ENCODE measurements at regions not wholly inside any gene's neighbourhood (a gene's known extent, or its start where the extent isn't known, plus 50 kb on each side); places are given as distances from the start of the nearest gene placed in this dataset.

DNA sequence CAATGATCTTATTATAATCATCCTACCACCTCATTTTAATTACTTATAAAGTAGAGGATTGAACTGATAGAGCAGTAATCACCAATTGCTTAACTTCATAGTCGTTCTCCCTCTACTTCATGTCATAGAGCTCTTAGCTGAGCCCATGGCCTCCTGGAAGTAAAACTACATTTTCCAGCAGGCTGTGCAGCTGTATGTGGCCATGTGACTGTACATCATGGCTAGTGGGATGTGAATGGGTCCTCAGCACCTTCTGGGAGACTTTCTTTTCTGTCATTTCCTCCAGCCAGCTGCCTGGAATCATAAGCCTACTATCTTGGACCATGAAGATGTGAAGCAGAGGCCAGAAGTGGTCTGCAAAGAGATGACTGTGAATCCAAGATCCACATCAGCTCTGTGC, 128.7 kb upstream of the SKOR2 start:
- TF ChIP-seq EZH2 (IDR thresholded peaks at IDR 0.05; ENCODE audit: insufficient read depth, low read length) = no peak
- TF ChIP-seq, protein P1, sequence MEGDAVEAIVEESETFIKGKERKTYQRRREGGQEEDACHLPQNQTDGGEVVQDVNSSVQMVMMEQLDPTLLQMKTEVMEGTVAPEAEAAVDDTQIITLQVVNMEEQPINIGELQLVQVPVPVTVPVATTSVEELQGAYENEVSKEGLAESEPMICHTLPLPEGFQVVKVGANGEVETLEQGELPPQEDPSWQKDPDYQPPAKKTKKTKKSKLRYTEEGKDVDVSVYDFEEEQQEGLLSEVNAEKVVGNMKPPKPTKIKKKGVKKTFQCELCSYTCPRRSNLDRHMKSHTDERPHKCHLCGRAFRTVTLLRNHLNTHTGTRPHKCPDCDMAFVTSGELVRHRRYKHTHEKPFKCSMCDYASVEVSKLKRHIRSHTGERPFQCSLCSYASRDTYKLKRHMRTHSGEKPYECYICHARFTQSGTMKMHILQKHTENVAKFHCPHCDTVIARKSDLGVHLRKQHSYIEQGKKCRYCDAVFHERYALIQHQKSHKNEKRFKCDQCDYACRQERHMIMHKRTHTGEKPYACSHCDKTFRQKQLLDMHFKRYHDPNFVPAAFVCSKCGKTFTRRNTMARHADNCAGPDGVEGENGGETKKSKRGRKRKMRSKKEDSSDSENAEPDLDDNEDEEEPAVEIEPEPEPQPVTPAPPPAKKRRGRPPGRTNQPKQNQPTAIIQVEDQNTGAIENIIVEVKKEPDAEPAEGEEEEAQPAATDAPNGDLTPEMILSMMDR (IDR thresholded peaks at IDR 0.05; ENCODE audit: insufficient read depth, low read depth, low read length) = no peak

Data from astrocyte (in vitro differentiated cells and primary cell).